Retinal pigment epithelial cell (primary cell): ENCODE measurements at regions not wholly inside any gene's neighbourhood (a gene's known extent, or its start where the extent isn't known, plus 50 kb on each side); places are given as distances from the start of the nearest gene placed in this dataset.

ENCODE experiments used
- DNase-seq: peaks from one replicate; pipeline ENCODE4 v3.0.0-alpha.2; 2010; ENCODE audit warnings: low read depth
- H3K4me3 ChIP-seq: 2 replicates; pipeline ENCODE4 v1.5.1; 2011; ENCODE audit warnings: mild to moderate bottlenecking, low read length, control low read depth, moderate library complexity
- TF ChIP-seq, protein P1 (sequence below): conservative IDR thresholded peaks from 2 replicates; pipeline ENCODE4 v1.5.1; 2011; ENCODE audit warnings: low read depth, low read length, control low read depth, inconsistent platforms

DNA sequence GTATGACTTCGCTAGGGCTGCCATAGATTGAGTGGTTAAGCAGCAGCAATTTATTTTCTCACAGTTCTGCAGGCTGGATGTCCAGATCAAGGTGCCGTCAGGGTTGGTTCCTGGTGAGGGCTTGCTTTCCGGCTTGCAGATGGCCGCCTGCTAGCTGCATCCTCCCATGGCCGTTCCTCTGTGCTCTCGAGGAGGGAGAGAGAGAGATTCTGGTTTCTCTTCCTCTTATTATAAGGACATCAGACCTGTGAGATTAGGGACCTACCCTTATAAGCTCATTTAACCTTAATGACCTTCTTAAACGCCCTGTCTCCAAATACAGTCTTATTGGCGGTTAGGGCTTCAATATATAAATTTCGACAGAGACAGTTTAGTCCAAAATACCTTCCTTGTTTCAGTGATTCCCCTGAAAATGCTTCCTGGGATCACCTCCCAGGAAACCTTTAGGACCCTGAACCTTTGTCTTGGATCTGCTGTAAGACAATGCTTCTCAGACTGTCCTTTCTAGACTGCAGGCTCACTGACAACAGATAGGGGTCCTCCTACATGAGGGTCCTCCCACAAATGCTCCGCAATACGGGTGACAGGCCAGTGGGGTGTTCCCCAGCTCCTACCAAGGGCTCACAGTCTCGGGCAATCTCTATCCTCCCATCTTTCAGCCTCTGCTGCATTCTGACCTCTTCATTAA, 82.5 kb upstream of the BAIAP2L1 start:
- H3K4me3 ChIP-seq = no peak overlapping the region
- no peak for DNase-seq
- TF ChIP-seq, protein P1, sequence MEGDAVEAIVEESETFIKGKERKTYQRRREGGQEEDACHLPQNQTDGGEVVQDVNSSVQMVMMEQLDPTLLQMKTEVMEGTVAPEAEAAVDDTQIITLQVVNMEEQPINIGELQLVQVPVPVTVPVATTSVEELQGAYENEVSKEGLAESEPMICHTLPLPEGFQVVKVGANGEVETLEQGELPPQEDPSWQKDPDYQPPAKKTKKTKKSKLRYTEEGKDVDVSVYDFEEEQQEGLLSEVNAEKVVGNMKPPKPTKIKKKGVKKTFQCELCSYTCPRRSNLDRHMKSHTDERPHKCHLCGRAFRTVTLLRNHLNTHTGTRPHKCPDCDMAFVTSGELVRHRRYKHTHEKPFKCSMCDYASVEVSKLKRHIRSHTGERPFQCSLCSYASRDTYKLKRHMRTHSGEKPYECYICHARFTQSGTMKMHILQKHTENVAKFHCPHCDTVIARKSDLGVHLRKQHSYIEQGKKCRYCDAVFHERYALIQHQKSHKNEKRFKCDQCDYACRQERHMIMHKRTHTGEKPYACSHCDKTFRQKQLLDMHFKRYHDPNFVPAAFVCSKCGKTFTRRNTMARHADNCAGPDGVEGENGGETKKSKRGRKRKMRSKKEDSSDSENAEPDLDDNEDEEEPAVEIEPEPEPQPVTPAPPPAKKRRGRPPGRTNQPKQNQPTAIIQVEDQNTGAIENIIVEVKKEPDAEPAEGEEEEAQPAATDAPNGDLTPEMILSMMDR = no peak

DNA sequence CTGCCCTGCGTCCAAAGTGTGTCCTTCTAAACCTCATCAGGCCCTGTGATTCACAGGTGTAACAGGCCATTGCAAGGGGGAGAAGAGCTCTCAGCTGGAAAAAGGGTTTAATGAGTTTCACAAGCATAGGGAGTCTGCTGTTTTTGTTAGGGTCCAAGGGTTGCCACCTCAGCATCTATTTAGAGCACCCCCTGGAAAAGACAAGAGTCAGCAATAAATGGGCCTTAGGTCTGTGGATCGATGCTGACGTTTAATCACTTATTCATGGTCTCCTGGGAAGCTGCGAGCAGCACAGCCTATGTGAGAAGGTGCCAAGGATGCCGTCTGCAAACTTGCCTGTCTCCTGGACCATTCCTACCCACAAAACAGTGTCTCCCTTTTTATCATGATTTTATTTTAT, 78.4 kb upstream of the BAIAP2L1 start:
- TF ChIP-seq, protein P1 = no peak
- DNase-seq = no peak
- no peak overlapping the region for H3K4me3 ChIP-seq

DNA sequence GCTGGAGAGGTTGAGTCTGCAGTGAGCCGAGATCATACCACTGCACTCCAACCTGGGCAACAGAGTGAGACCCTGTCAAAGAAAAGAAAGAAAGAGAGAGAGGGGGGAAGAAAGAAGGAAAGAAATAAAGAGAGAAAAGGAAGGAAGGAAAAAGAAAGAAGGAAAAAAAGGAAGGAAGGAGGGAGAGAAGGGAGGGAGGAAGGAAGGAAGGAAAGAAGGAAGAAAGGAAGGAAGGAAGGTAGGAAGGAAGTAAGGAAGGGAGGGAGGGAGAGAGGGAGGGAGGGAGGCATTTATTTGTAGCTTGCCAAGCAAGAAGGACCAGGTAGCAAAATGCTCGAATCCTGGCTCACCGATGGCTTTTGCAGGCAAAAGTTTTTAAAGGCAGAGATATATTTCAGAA, 74.5 kb upstream of the BAIAP2L1 start:
- no peak for DNase-seq
- no peak overlapping the region for H3K4me3 ChIP-seq
- TF ChIP-seq, protein P1 = no peak

DNA sequence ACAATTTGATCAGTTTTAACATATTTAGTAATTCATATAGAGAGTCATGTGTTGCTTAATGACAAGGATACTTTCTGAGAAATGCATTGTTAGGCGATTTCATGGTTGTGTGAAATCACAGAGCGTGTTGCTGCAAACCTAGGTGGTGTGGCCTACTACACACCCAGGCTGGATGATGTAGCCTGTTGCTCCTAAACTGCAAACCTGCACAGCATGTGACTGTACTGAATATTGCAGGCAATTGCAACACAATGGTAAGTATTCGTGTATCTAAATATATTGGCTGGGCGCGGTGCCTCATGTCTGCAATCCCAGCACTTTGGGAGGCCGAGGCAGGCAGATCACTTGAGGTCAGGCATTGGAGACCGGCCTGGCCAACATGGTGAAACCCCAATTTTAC, 73.7 kb upstream of the BAIAP2L1 start:
- TF ChIP-seq, protein P1 = no peak
- no peak overlapping the region for H3K4me3 ChIP-seq
- no peak for DNase-seq

DNA sequence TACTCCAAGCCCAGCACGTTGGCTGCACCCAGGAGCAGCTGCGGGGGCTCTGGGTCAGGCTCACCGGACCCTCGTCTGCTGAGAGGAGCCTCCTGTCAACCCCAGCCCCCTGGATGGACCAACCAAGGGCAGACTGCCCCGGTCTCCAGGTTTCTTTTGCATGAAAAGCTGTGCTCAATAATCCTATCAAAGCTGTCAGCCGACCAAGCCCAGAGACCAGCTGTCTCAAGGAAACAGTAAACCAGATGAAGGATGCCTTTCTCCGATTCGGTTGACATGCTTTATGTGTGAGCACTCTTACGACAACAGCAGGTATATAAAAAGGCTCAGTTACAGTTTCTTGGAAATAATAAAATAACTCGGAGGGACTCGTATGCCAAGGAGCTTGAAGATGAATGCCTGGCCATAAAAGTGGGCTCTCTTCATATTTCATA, 71.6 kb upstream of the BAIAP2L1 start:
- DNase-seq = no peak
- TF ChIP-seq, protein P1 = no peak
- H3K4me3 ChIP-seq = no peak overlapping the region

DNA sequence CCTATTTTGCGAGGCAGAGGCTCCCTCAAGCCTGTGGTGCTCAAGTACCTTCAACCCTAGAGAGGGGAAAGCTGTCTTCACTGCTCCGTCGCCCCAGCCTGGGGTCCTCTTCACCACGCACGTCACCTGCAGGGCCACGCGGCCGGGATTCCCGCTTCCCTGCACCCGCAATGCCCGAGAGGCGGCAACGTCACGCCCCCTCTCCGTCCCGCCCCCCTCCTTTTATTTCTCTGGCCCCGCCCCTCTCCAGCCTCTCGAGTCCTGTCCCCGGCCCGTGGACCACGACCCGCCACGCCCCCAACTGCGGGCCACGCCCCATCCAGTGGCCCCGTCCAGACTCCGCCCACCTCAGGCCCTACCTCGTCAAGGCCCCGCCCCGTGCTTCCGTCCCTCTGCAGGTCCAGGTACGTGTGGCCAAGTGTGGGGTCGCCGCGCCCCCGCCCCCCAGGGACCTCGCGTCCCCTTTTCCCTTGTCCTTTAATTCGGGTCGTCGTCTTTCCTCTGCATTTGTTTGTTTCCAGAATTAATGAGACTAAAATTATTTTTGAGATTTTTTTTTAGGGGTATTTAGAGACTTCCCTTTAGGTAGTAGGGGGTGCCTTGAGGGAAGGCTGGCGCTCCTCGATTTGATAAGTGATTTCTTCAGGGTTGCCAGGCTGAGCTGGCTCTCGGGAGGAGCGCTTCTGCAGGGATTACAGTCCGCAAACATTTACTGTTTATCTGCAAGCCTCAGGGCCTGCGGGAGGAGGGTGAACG, 69.8 kb upstream of the BAIAP2L1 start:
- TF ChIP-seq, protein P1 = no peak
- peak overlapping the region; percentile 4 for H3K4me3 ChIP-seq
- no peak for DNase-seq

DNA sequence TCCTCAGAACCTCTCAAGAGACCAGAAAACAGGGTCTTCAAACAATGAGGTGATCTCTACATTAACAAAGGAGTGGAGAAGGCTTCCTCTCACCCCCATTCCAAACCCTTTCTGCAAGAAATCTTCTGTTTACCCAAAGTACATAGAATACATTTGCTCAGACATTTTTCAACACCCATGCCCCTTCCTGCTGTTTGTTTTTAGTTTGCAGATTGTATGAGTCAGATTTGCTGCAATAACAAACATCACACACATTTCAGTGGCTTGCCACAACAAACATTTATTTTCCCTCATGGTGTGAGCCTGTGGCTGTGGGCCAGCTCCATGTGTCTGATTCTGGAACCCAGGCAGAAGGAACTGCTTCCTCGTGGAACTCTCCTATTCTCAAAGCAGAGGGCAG, 68.2 kb upstream of the BAIAP2L1 start:
- no peak for DNase-seq
- TF ChIP-seq, protein P1 = no peak
- H3K4me3 ChIP-seq = no peak overlapping the region
